GM19238 (cell line): ENCODE measurements at regions not wholly inside any gene's neighbourhood (a gene's known extent, or its start where the extent isn't known, plus 50 kb on each side); places are given as distances from the start of the nearest gene placed in this dataset.

Experiments used
- DNase-seq: peaks from one replicate; pipeline ENCODE4 v3.0.0; 2011; ENCODE audit warnings: low spot score; ENCODE audit not compliant: insufficient read length

- DNase-seq: no peak
These were observed 540.0 kb downstream of the RERGL start for GRCh38 chr12:17550011-17550410.

- DNase-seq: no peak
These were observed 549.1 kb downstream of the RERGL start for GRCh38 chr12:17540921-17541320.

- DNase-seq: no peak
These were observed 561.6 kb downstream of the RERGL start for GRCh38 chr12:17528394-17528793.

GRCh38 chr12:17527021-17527420 is 563.0 kb downstream of the RERGL start:
- DNase-seq: no peak

GRCh38 chr12:17511369-17511768 is 578.6 kb downstream of the RERGL start:
- no peak for DNase-seq

GRCh38 chr12:17507336-17507735 is 582.7 kb downstream of the RERGL start:
- DNase-seq: no peak

GRCh38 chr12:17503742-17504141 is 586.3 kb downstream of the RERGL start:
- no peak for DNase-seq

GRCh38 chr12:17489452-17489851 is 600.5 kb downstream of the RERGL start:
- no peak for DNase-seq

- no peak for DNase-seq
These were observed 610.9 kb downstream of the RERGL start for GRCh38 chr12:17478908-17479673.

GRCh38 chr12:17470460-17470859 is 619.5 kb downstream of the RERGL start:
- no peak for DNase-seq

- DNase-seq: no peak
These were observed 630.8 kb downstream of the RERGL start for GRCh38 chr12:17459214-17459613.

- DNase-seq: no peak
These were observed 633.5 kb downstream of the RERGL start for GRCh38 chr12:17456486-17456885.

GRCh38 chr12:17438141-17438540 is 651.9 kb downstream of the RERGL start:
- DNase-seq: no peak

- DNase-seq: no peak
These were observed 673.2 kb downstream of the RERGL start for GRCh38 chr12:17416748-17417147.

- no peak for DNase-seq
These were observed 675.4 kb downstream of the RERGL start for GRCh38 chr12:17414596-17414995.

GRCh38 chr12:17411662-17412061 is 678.3 kb downstream of the RERGL start:
- DNase-seq: no peak

- DNase-seq: no peak
These were observed 701.3 kb downstream of the RERGL start for GRCh38 chr12:17388679-17389078.

- no peak for DNase-seq
These were observed 706.7 kb downstream of the RERGL start for GRCh38 chr12:17383321-17383720.

- DNase-seq: no peak
These were observed 708.8 kb downstream of the RERGL start for GRCh38 chr12:17381211-17381610.

GRCh38 chr12:17372508-17372907 is 717.5 kb downstream of the RERGL start:
- DNase-seq: no peak

GRCh38 chr12:17371491-17372215 is 718.3 kb downstream of the RERGL start:
- DNase-seq: no peak

GRCh38 chr12:17370621-17371020 is 719.4 kb downstream of the RERGL start:
- DNase-seq: no peak

GRCh38 chr12:17369556-17369955 is 720.4 kb downstream of the RERGL start:
- no peak for DNase-seq
